ENCODE measurements at regions not wholly inside any gene's neighbourhood (a gene's known extent, or its start where the extent isn't known, plus 50 kb on each side); places are given as distances from the start of the nearest gene placed in this dataset.

DNA sequence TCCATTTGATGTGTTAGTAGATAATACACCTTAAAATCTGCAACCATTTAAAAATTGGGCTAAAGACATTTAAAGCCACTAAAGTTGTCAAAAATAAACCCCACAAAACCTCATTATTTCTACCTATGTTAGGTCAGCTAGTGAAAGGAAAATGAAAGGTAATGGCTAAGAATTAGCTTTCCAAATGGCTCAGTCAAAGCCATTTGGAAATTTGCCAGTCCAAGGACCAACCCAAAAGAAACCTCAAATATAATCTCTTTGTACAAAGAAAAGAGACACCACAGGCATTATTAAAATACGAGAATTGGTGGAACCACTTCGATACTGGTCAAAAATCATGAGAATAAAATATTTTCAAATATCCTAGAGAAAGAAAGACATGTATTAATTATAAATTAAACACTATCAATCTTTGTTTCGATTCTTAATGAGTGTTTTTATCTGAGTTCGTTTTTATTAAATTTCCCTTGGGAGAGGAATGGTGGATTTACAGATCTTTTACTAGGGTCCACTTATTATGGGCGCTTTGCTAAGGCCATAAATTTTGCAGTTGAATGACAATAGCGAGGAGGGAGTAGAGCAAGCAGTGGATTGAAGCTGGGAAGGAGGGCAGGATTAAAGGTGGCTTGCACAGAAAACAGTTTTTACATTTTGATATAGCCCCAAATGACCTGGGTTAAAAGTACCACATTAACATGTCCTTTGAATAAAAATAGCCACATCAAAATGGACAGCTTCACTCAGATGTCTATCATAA lies 116.8 kb upstream of the SHB start (continued):
- TF ChIP-seq ZNF609 (CRISPR knock-in tag; IDR thresholded peaks at IDR 0.05; ENCODE audit: borderline replicate concordance) (no peak), ZNF501 (CRISPR knock-in tag; IDR thresholded peaks at IDR 0.05) (no peak), ZNF567 (CRISPR knock-in tag; IDR thresholded peaks at IDR 0.05; ENCODE audit: borderline replicate concordance) (no peak), NKX3-1 (CRISPR knock-in tag; IDR thresholded peaks at IDR 0.05) (no peak), PTBP1 (IDR thresholded peaks at IDR 0.05; ENCODE audit: low read depth, low read length, poor library complexity, severe bottlenecking) (no peak)

GRCh38 chr9:38183994-38184568 lies 115.1 kb upstream of the SHB start:
- H3K36me3 ChIP-seq (replicated peaks in 1 of 2; ENCODE audit: control insufficient read depth in 1 of 2, insufficient read depth in 2 of 2, low read length in 2 of 2), result no peaks in the 10 kb centered on the region
- no peak for ATAC-seq
- in situ Hi-C loops (cut with HindIII; ENCODE audit: extremely low pct_ligation_motif_present, low pct_unique_long_range_greater_than_20kb), result no loop called here
- ChIA-PET CTCF (ENCODE audit: low intra/inter-chr PET ratio, low total read pairs) (no interaction called here), POLR2A (no interaction called here)
- intact Hi-C loops (cut with micrococcal nuclease; ENCODE audit: unreplicated experiment), result no loop called here
- FAIRE-seq, result no peak
- H3K4me1 ChIP-seq (ENCODE audit: insufficient read depth, low read length), result no peaks in the 10 kb centered on the region
- H3K27ac ChIP-seq (ENCODE audit: extremely low read length, insufficient read depth, low read length), result no peak overlapping the region
- H3K4me3 ChIP-seq (replicated peaks in 1 of 3; ENCODE audit: insufficient read depth in 1 of 3, low read depth in 2 of 3, low read length in 3 of 3), result no peak overlapping the region
- no peaks in the 10 kb centered on the region for H4K20me1 ChIP-seq (ENCODE audit: insufficient read depth, low read length)
- H3K4me2 ChIP-seq (ENCODE audit: low read depth, low read length), result no peak overlapping the region
- H3K27me3 ChIP-seq (ENCODE audit: control insufficient read depth in 1 of 2, insufficient read depth in 2 of 2, low read length in 2 of 2), result peaks cover 0 to 5% of the 10 kb centered on the region in 2 experiments; a peak in 1 of 5 replicates
- no peak overlapping the region for H2AFZ ChIP-seq (ENCODE audit: low read length)
- no peak overlapping the region for H3K9ac ChIP-seq (ENCODE audit: insufficient read depth, low read depth, low read length)
- H3K9me3 ChIP-seq (ENCODE audit: low read length), result no peaks in the 10 kb centered on the region
- no peaks in the 10 kb centered on the region for H3K79me2 ChIP-seq (ENCODE audit: insufficient read depth, low read length)
- no peak for DNase-seq (ENCODE audit: low spot score)
- BruUV-seq (replicated peaks), result no TSS peak
- TF ChIP-seq NR2F1 (CRISPR knock-in tag; IDR thresholded peaks at IDR 0.05) (no peak), SATB2 (CRISPR knock-in tag; IDR thresholded peaks at IDR 0.05) (no peak), FOXK1 (CRISPR knock-in tag; IDR thresholded peaks at IDR 0.05; ENCODE audit: borderline replicate concordance, low read depth) (no peak), THAP8 (CRISPR knock-in tag; IDR thresholded peaks at IDR 0.05; ENCODE audit: borderline replicate concordance) (no peak), SRSF9 (IDR thresholded peaks at IDR 0.05; ENCODE audit: borderline replicate concordance, insufficient read depth, low read depth, low read length, poor library complexity, severe bottlenecking) (no peak), SP140L (CRISPR knock-in tag; IDR thresholded peaks at IDR 0.05; ENCODE audit: borderline replicate concordance) (no peak), ZSCAN9 (CRISPR knock-in tag; IDR thresholded peaks at IDR 0.05; ENCODE audit: borderline replicate concordance) (no peak), HNF1B (CRISPR knock-in tag; IDR thresholded peaks at IDR 0.05) (no peak), TCF12 (IDR thresholded peaks at IDR 0.05) (no peak), TCF12 (CRISPR knock-in tag; IDR thresholded peaks at IDR 0.05) (no peak)
